Memory B cell (primary cell): ENCODE measurements at regions not wholly inside any gene's neighbourhood (a gene's known extent, or its start where the extent isn't known, plus 50 kb on each side); places are given as distances from the start of the nearest gene placed in this dataset.
"Not testable (repeated sequence)": the region's sequence is repeated elsewhere in the genome, so short reads cannot be mapped to it uniquely, and the experiment has no call there.

ENCODE experiments used
- ATAC-seq: fragments of 150-1000 bp; cut with Tn5 transposase; 2 replicates; pipeline ENCODE4 v1.10.0; 2021; ENCODE audit warnings: low read depth, mild to moderate bottlenecking, moderate library complexity
- DNase-seq, 2 donors: peaks; one replicate each; pipeline ENCODE4 v3.0.0; 2022; ENCODE audit warnings: low spot score in 2 of 2
- H3K27ac Mint-ChIP-seq: one replicate; pipeline ENCODE4 v1.8.0; 2022; ENCODE audit warnings: mild to moderate bottlenecking, moderate library complexity, mixed read lengths
- H3K27me3 Mint-ChIP-seq: one replicate; pipeline ENCODE4 v1.8.0; 2022; ENCODE audit warnings: mixed read lengths
- H3K36me3 Mint-ChIP-seq: one replicate; pipeline ENCODE4 v1.8.0; 2022; ENCODE audit warnings: mild to moderate bottlenecking, mixed read lengths
- H3K4me1 Mint-ChIP-seq: one replicate; pipeline ENCODE4 v1.8.0; 2022; ENCODE audit warnings: mixed read lengths
- H3K4me3 Mint-ChIP-seq: one replicate; pipeline ENCODE4 v1.8.0; 2022; ENCODE audit warnings: mild to moderate bottlenecking, moderate library complexity, mixed read lengths
- H3K9me3 Mint-ChIP-seq: one replicate; pipeline ENCODE4 v1.8.0; 2022; ENCODE audit warnings: mixed read lengths

DNA sequence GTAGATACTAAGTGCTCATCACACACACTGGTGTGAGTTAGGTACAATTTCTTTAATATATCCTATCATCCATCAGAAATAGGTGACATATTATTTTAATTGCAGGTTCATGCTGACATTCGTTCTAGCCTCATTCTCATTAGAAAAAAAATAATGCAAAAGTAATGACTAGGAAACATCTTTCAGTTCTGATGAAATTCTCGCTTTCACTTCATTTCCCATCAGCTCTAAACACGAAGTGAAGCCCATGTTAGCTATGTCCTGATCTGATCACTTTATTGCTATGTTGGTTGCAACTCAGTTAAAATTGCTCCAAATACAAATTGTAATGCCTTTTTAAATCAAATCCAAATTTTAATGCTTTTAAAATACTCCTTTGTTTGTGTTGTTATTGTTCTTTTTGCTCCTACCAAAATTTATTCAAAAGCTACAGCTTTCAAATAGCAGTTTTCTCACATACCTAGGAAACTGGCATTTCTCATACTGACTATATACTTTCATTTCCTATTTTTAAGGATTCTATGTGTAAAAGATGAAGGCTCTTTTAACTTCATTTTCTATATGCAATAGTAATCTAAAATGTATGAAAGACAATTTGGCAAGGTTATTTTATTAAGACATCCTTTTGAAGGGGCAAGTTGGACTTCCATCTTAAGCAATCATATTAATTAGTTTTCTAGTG lies 1237.8 kb upstream of the ACO1 start:
- ATAC-seq (peak; percentile 46), DNase-seq (no peak)
- Mint-ChIP-seq H3K4me1 (peaks cover 2% of the 10 kb centered on the region), H3K4me3 (peak overlapping the region; percentile 52), H3K36me3 (no peaks in the 10 kb centered on the region), H3K9me3 (no peaks in the 10 kb centered on the region), H3K27me3 (no peaks in the 10 kb centered on the region), H3K27ac (no peak overlapping the region)

GRCh38 chr9:31153250-31153840 lies 1231.1 kb upstream of the ACO1 start:
- peak overlapping the region; percentile 62 for H3K27ac Mint-ChIP-seq
- H3K9me3 Mint-ChIP-seq = no peaks in the 10 kb centered on the region
- no peak overlapping the region for H3K4me3 Mint-ChIP-seq
- no peaks in the 10 kb centered on the region for H3K4me1 Mint-ChIP-seq
- no peak for DNase-seq
- H3K27me3 Mint-ChIP-seq = no peaks in the 10 kb centered on the region
- no peaks in the 10 kb centered on the region for H3K36me3 Mint-ChIP-seq
- no peak for ATAC-seq

- Mint-ChIP-seq H3K4me3 (no peak overlapping the region), H3K27me3 (no peaks in the 10 kb centered on the region), H3K4me1 (no peaks in the 10 kb centered on the region), H3K9me3 (no peaks in the 10 kb centered on the region), H3K36me3 (no peaks in the 10 kb centered on the region), H3K27ac (no peak overlapping the region)
- no peak for DNase-seq
- no peak for ATAC-seq
Observed at GRCh38 chr9:31166516-31166915, 1217.9 kb upstream of the ACO1 start.

- no peak for ATAC-seq
- Mint-ChIP-seq H3K36me3 (no peaks in the 10 kb centered on the region), H3K4me3 (no peak overlapping the region)
Observed at GRCh38 chr9:31168161-31168560, 1216.3 kb upstream of the ACO1 start.

DNA sequence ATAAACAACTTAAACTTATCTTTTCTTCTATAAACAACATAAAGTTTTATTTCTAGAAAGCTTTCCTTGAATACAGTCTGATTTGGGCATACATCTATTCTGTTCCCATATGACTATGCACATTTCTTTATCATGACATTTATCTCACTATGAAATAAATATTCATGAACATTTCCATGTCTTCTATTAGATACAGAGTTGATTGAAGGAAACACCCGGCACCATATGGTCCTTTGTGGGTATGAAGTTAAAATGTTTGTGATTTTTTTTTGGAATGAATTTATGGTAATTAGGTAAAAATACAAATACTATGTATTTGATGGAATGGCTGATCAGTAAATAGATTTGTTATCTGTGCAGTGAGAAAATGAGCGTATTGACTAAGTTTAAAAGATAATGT lies 1209.8 kb upstream of the ACO1 start:
- Mint-ChIP-seq H3K4me1 (no peaks in the 10 kb centered on the region), H3K27me3 (no peaks in the 10 kb centered on the region), H3K9me3 (no peaks in the 10 kb centered on the region), H3K27ac (no peak overlapping the region), H3K4me3 (no peak overlapping the region), H3K36me3 (no peaks in the 10 kb centered on the region)
- ATAC-seq (no peak), DNase-seq (no peak)

More at GRCh38 chr9:31168161-31168560, 1216.3 kb upstream of the ACO1 start:
- no peaks in the 10 kb centered on the region for H3K9me3 Mint-ChIP-seq
- DNase-seq = no peak
- no peaks in the 10 kb centered on the region for H3K4me1 Mint-ChIP-seq
- H3K27ac Mint-ChIP-seq = no peak overlapping the region
- no peaks in the 10 kb centered on the region for H3K27me3 Mint-ChIP-seq

- Mint-ChIP-seq H3K27me3 (no peaks in the 10 kb centered on the region), H3K4me3 (no peak overlapping the region)
Observed at GRCh38 chr9:31183866-31184265, 1200.6 kb upstream of the ACO1 start.

GRCh38 chr9:31185831-31186230 lies 1198.6 kb upstream of the ACO1 start:
- ATAC-seq (no peak), DNase-seq (no peak)
- no peak overlapping the region for H3K4me3 Mint-ChIP-seq
- no peaks in the 10 kb centered on the region for H3K36me3 Mint-ChIP-seq
- no peaks in the 10 kb centered on the region for H3K27me3 Mint-ChIP-seq
- no peaks in the 10 kb centered on the region for H3K4me1 Mint-ChIP-seq
- H3K9me3 Mint-ChIP-seq = no peaks in the 10 kb centered on the region
- no peak overlapping the region for H3K27ac Mint-ChIP-seq

More at GRCh38 chr9:31183866-31184265, 1200.6 kb upstream of the ACO1 start:
- no peak for ATAC-seq
- no peaks in the 10 kb centered on the region for H3K36me3 Mint-ChIP-seq
- no peak overlapping the region for H3K27ac Mint-ChIP-seq
- H3K9me3 Mint-ChIP-seq = peaks cover 1% of the 10 kb centered on the region
- H3K4me1 Mint-ChIP-seq = no peaks in the 10 kb centered on the region
- DNase-seq = no peak

DNA sequence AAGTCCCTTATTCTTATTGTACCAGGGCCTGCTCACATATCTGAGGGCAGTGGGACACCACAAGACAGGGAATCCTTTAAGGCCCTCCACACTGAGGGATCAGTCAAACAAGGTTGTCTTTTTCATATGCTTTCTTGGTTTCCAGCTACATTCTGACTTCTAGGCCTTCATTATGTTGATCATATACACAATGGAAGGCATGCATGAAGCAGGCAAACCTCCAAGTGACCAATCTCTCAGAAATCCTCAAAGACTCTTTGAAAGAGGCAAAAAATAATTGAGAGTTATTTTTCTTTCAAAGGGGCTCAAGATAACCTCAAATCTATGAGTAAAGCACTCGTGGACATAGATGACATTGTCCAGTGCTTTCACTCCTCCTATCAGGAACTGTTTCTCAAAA lies 1195.9 kb upstream of the ACO1 start:
- DNase-seq (no peak), ATAC-seq (no peak)
- H3K27ac Mint-ChIP-seq = no peak overlapping the region
- H3K36me3 Mint-ChIP-seq = no peaks in the 10 kb centered on the region
- no peaks in the 10 kb centered on the region for H3K9me3 Mint-ChIP-seq
- no peak overlapping the region for H3K4me3 Mint-ChIP-seq
- no peaks in the 10 kb centered on the region for H3K4me1 Mint-ChIP-seq
- H3K27me3 Mint-ChIP-seq = no peaks in the 10 kb centered on the region

- ATAC-seq (peak; percentile 53), DNase-seq (peak in 1 of 2 donors; percentile 1)
- H3K4me1 Mint-ChIP-seq = peaks cover 2% of the 10 kb centered on the region
- H3K9me3 Mint-ChIP-seq = no peaks in the 10 kb centered on the region
- H3K27ac Mint-ChIP-seq = no peak overlapping the region
- H3K36me3 Mint-ChIP-seq = no peaks in the 10 kb centered on the region
- H3K27me3 Mint-ChIP-seq = no peaks in the 10 kb centered on the region
- H3K4me3 Mint-ChIP-seq = peak overlapping the region; percentile 57
Observed at GRCh38 chr9:31210978-31211570, 1173.4 kb upstream of the ACO1 start.

GRCh38 chr9:31229976-31230375 lies 1154.5 kb upstream of the ACO1 start:
- H3K9me3 Mint-ChIP-seq, DNase-seq, H3K4me1 Mint-ChIP-seq, H3K36me3 Mint-ChIP-seq, H3K4me3 Mint-ChIP-seq, H3K27me3 Mint-ChIP-seq, ATAC-seq, H3K27ac Mint-ChIP-seq: not testable (repeated sequence)

DNA sequence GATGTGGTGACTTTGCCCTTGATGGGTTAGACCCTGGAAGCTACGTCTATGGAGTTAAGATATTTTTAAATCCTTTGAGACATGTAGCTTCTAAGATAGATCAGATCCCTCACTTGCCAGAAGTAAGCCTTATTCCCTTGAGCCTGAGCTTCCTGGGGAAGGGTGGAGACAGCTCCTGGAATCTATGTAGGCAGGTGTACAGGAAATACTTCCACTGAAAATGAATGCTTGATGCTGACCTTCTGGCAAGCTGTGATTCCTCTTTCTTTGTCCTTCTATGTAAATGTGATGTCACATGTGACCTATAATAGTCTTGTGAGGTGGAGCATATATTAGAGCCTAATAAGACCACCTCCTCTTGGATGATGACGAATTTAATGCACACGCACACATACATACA lies 1152.0 kb upstream of the ACO1 start:
- Mint-ChIP-seq H3K36me3 (no peaks in the 10 kb centered on the region), H3K27ac (no peak overlapping the region), H3K4me3 (no peak overlapping the region), H3K4me1 (no peaks in the 10 kb centered on the region), H3K27me3 (no peaks in the 10 kb centered on the region), H3K9me3 (peaks cover 3% of the 10 kb centered on the region)
- no peak for ATAC-seq
- DNase-seq = no peak

DNA sequence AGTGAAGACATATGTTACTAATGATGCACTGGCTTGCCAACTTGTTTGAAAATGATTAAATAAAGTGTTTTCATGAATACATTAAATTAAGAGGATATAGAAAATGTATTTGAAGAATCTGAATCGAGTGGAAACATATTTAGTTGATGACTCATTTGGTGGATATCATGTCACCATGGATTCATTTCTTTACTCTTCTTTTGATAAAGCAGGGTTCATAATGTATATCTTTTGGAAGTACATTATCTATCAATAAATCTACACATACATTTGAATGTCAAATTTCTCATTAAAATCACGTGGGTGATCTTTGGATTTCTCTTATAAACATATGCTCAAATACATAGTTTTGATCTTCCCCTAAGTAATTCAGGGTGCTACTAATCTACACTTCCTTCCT lies 1148.1 kb upstream of the ACO1 start:
- Mint-ChIP-seq H3K4me3 (no peak overlapping the region), H3K27me3 (no peaks in the 10 kb centered on the region), H3K9me3 (no peaks in the 10 kb centered on the region), H3K27ac (no peak overlapping the region), H3K36me3 (no peaks in the 10 kb centered on the region), H3K4me1 (no peaks in the 10 kb centered on the region)
- ATAC-seq = no peak
- no peak for DNase-seq

GRCh38 chr9:31243386-31243785 lies 1141.1 kb upstream of the ACO1 start:
- no peak for ATAC-seq
- no peak overlapping the region for H3K27ac Mint-ChIP-seq
- H3K36me3 Mint-ChIP-seq = no peaks in the 10 kb centered on the region
- peaks cover 4% of the 10 kb centered on the region for H3K9me3 Mint-ChIP-seq
- no peaks in the 10 kb centered on the region for H3K4me1 Mint-ChIP-seq
- H3K4me3 Mint-ChIP-seq = no peak overlapping the region
- H3K27me3 Mint-ChIP-seq = no peaks in the 10 kb centered on the region
- no peak for DNase-seq

DNA sequence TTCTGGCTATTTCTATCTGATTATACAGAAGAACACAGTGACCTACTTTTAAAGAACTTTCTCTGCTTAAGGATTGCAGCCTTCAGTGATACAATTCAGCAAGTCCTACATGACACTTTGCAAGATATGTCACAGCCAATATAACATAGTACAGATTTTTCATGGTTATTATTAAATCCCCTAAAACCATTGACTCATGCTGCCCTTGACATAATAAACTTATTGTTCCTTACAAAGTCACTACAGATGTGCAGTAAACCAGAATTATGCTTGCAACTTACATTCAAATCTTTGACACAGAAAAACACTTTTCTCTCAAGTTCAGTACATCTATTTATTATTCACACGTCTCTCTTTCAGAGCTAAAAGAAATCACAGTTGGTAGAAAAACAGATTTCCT lies 1136.3 kb upstream of the ACO1 start:
- ATAC-seq (no peak), DNase-seq (no peak)
- Mint-ChIP-seq H3K4me3 (no peak overlapping the region), H3K4me1 (no peaks in the 10 kb centered on the region), H3K27ac (no peak overlapping the region), H3K36me3 (no peaks in the 10 kb centered on the region), H3K27me3 (no peaks in the 10 kb centered on the region), H3K9me3 (peaks cover 4% of the 10 kb centered on the region)

DNA sequence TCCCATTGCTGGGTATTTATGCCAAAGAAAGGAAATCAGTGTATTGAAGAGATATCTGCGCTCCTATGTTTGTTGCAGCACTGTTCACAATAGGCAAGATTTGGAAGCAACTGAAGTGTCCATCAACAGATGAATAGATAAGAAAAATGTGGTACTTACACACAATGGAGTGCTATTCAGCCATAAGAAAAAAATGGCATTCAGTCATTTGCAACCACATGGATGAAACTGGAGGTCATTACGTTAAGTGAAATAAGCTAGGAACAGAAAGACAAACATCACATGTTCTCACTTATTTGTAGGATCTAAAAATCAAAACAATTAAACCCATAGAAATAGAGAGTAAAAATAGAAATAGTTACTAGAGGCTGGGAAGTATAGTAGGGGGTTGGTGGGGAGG lies 1133.1 kb upstream of the ACO1 start:
- Mint-ChIP-seq H3K27ac (no peak overlapping the region), H3K4me1 (no peaks in the 10 kb centered on the region), H3K36me3 (no peaks in the 10 kb centered on the region), H3K9me3 (peaks cover 6% of the 10 kb centered on the region), H3K4me3 (no peak overlapping the region), H3K27me3 (no peaks in the 10 kb centered on the region)
- ATAC-seq (no peak), DNase-seq (no peak)
